HEK293 (cell line): ENCODE measurements at regions not wholly inside any gene's neighbourhood (a gene's known extent, or its start where the extent isn't known, plus 50 kb on each side); places are given as distances from the start of the nearest gene placed in this dataset.

ENCODE experiments used
- TCF7L2 ChIP-seq: IDR thresholded peaks from 2 replicates; pipeline ENCODE4 v1.6.1; 2011; ENCODE audit warnings: low read depth, mild to moderate bottlenecking, inconsistent platforms, low read length, moderate library complexity, borderline replicate concordance
- ZNF169 ChIP-seq: fragments of 450-650 bp; formaldehyde crosslinking; IDR thresholded peaks from 2 replicates; pipeline ENCODE4 v1.5.1; 2016; ENCODE audit warnings: missing biosample characterization, missing genetic modification characterization
- TF ChIP-seq, protein P1 (sequence below): fragments of 450-650 bp; formaldehyde crosslinking; IDR thresholded peaks from 2 replicates; pipeline ENCODE4 v1.5.1; 2016; ENCODE audit warnings: missing biosample characterization, missing genetic modification characterization

DNA sequence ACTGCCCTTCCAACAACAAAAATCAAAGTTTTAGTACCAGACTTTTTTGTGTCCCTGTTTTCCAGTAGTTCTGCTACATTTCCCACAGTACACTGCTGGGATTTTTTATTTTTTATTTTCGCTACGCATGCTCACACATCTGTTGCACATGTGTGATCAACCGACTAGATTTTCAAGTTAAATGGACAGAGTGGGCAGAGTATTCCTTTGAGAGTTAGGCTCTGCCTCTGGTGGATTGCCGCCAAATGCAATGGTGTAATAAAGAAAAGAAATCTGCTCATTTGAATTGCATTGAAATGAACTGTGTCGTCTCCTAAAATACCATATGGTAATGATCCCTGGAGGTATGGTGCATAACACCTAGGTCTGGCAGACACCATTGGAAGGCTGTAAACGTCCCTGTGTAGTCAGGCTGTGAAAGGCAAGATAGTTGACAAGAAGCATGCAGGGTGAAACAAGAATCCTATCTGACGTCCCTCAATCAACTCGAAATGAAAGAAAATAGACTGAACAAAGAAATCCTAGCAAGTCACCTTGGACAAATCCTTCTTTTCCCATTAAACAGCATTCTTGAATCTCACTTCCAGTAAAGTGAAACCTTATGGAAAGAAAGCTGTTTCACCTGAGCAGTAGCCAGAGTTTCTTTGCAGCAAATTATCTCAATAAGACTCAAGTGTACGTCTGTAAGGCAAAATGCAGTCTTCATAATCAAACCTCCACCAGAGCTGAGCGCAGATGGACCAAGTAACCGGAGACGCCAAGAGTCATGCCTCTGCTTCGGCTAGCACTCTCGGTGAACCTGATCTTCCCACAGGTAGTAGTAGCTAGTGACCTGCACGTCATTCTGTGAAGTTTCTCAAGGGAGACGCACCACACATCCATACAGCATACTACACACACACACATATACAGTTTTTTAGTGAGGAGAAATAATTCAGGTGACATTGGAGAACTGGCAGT lies 357.3 kb downstream of the CRPPA start:
- TF ChIP-seq, protein P1, sequence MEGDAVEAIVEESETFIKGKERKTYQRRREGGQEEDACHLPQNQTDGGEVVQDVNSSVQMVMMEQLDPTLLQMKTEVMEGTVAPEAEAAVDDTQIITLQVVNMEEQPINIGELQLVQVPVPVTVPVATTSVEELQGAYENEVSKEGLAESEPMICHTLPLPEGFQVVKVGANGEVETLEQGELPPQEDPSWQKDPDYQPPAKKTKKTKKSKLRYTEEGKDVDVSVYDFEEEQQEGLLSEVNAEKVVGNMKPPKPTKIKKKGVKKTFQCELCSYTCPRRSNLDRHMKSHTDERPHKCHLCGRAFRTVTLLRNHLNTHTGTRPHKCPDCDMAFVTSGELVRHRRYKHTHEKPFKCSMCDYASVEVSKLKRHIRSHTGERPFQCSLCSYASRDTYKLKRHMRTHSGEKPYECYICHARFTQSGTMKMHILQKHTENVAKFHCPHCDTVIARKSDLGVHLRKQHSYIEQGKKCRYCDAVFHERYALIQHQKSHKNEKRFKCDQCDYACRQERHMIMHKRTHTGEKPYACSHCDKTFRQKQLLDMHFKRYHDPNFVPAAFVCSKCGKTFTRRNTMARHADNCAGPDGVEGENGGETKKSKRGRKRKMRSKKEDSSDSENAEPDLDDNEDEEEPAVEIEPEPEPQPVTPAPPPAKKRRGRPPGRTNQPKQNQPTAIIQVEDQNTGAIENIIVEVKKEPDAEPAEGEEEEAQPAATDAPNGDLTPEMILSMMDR (tag by site-specific recombination) = no peak
- TF ChIP-seq ZNF169 (tag by site-specific recombination) = no peak
- no peak for TF ChIP-seq TCF7L2
